ENCODE measurements at regions not wholly inside any gene's neighbourhood (a gene's known extent, or its start where the extent isn't known, plus 50 kb on each side); places are given as distances from the start of the nearest gene placed in this dataset.

DNA sequence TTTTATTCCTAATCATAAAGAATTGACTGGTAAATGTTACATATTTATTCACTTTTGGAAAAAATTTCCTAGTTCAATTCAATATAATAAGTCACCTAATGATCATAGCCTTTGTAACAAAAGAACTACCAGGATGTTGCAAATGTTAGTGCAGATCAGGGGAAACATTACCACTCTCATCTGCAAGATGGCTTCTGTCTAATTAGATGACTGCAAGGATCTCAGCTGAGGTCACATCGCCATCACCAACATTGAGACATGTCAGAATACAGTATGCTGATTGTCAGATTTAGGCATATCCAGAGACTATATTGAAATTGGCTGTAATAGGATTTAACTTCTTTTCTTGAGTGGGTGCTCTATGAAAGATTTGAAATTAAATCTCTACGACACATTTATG, 431.4 kb upstream of the AGTR1 start:
- no peak for DNase-seq (ENCODE audit: low read depth, low spot score)
- Histone ChIP-seq H3K9me3 (ENCODE audit: control insufficient read depth, insufficient read depth, low read depth, low read length) (no peaks in the 10 kb centered on the region; the same call in 1 of the 2 replicates), H3K27ac (ENCODE audit: low read length) (no peak overlapping the region), H3K4me1 (ENCODE audit: control insufficient read depth, insufficient read depth, low read length) (no peaks in the 10 kb centered on the region), H3K4me3 (ENCODE audit: low read depth in 2 of 2, low read length in 2 of 2) (no peak overlapping the region), H3K27me3 (ENCODE audit: control insufficient read depth, insufficient read depth, low read length) (no peaks in the 10 kb centered on the region), H3K36me3 (ENCODE audit: control insufficient read depth, insufficient read depth, low read length) (no peaks in the 10 kb centered on the region)
- CTCF ChIA-PET, result no interaction called here
- TF ChIP-seq SIN3A (IDR thresholded peaks at IDR 0.05; ENCODE audit: borderline replicate concordance, insufficient read depth, low read depth, low read length) (no peak), TCF7L2 (IDR thresholded peaks at IDR 0.05; ENCODE audit: low read depth, low read length) (no peak), POLR2AphosphoS5 (IDR thresholded peaks at IDR 0.05; ENCODE audit: low read depth, low read length) (no peak)
- TF ChIP-seq, protein P1, sequence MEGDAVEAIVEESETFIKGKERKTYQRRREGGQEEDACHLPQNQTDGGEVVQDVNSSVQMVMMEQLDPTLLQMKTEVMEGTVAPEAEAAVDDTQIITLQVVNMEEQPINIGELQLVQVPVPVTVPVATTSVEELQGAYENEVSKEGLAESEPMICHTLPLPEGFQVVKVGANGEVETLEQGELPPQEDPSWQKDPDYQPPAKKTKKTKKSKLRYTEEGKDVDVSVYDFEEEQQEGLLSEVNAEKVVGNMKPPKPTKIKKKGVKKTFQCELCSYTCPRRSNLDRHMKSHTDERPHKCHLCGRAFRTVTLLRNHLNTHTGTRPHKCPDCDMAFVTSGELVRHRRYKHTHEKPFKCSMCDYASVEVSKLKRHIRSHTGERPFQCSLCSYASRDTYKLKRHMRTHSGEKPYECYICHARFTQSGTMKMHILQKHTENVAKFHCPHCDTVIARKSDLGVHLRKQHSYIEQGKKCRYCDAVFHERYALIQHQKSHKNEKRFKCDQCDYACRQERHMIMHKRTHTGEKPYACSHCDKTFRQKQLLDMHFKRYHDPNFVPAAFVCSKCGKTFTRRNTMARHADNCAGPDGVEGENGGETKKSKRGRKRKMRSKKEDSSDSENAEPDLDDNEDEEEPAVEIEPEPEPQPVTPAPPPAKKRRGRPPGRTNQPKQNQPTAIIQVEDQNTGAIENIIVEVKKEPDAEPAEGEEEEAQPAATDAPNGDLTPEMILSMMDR (IDR thresholded peaks at IDR 0.05), result no peak
- TF ChIP-seq, protein P2, sequence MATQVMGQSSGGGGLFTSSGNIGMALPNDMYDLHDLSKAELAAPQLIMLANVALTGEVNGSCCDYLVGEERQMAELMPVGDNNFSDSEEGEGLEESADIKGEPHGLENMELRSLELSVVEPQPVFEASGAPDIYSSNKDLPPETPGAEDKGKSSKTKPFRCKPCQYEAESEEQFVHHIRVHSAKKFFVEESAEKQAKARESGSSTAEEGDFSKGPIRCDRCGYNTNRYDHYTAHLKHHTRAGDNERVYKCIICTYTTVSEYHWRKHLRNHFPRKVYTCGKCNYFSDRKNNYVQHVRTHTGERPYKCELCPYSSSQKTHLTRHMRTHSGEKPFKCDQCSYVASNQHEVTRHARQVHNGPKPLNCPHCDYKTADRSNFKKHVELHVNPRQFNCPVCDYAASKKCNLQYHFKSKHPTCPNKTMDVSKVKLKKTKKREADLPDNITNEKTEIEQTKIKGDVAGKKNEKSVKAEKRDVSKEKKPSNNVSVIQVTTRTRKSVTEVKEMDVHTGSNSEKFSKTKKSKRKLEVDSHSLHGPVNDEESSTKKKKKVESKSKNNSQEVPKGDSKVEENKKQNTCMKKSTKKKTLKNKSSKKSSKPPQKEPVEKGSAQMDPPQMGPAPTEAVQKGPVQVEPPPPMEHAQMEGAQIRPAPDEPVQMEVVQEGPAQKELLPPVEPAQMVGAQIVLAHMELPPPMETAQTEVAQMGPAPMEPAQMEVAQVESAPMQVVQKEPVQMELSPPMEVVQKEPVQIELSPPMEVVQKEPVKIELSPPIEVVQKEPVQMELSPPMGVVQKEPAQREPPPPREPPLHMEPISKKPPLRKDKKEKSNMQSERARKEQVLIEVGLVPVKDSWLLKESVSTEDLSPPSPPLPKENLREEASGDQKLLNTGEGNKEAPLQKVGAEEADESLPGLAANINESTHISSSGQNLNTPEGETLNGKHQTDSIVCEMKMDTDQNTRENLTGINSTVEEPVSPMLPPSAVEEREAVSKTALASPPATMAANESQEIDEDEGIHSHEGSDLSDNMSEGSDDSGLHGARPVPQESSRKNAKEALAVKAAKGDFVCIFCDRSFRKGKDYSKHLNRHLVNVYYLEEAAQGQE (IDR thresholded peaks at IDR 0.05; ENCODE audit: insufficient read depth in 1 of 2, low read depth in 2 of 2, low read length in 1 of 2), result no peak
- POLR2A ChIA-PET, result no interaction called here
- no peak for ATAC-seq
- intact Hi-C loops (cut with micrococcal nuclease; ENCODE audit: unreplicated experiment), result no loop called here
- BruUV-seq (replicated peaks), result no TSS peak
- in situ Hi-C loops (cut with HindIII; ENCODE audit: low pct_unique_long_range_greater_than_20kb, low sequenced_read_pairs), result no loop called here

DNA sequence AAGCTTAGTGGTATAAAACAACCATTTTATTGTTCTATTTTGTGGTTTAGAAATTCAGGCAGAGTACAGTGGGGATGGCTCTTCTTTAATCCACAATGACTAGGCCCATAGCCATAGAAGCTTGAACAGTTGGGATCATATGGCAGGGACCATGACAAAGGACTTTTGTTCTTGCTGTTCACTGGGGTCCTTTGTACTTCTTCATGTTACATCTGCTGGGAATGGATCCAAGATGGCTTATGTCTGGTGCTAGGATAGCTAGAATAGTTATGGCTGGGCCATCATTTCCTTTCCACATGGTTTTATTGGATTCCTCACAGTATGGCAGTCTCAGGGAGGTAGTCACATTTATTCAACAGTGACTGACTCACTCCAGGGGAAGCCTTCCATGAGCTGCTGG, 427.9 kb upstream of the AGTR1 start:
- no peak for ATAC-seq
- Histone ChIP-seq H3K4me1 (ENCODE audit: control insufficient read depth, insufficient read depth, low read length) (no peaks in the 10 kb centered on the region), H3K9me3 (ENCODE audit: control insufficient read depth, insufficient read depth, low read depth, low read length) (no peaks in the 10 kb centered on the region; the same call in 1 of the 2 replicates), H3K27me3 (ENCODE audit: control insufficient read depth, insufficient read depth, low read length) (no peaks in the 10 kb centered on the region), H3K36me3 (ENCODE audit: control insufficient read depth, insufficient read depth, low read length) (no peaks in the 10 kb centered on the region), H3K4me3 (ENCODE audit: low read depth in 2 of 2, low read length in 2 of 2) (no peak overlapping the region), H3K27ac (ENCODE audit: low read length) (no peak overlapping the region)
- no TSS peak for BruUV-seq (replicated peaks)
- intact Hi-C loops (cut with micrococcal nuclease; ENCODE audit: unreplicated experiment), result no loop called here
- POLR2A ChIA-PET, result no interaction called here
- in situ Hi-C loops (cut with HindIII; ENCODE audit: low pct_unique_long_range_greater_than_20kb, low sequenced_read_pairs), result no loop called here
- CTCF ChIA-PET, result interaction anchor here (0.7 kb wide), 1 partner anchor 967 kb away, joined by 5 read pairs; no protein-coding TSS in a partner anchor
- TF ChIP-seq SIN3A (IDR thresholded peaks at IDR 0.05; ENCODE audit: borderline replicate concordance, insufficient read depth, low read depth, low read length) (no peak), TCF7L2 (IDR thresholded peaks at IDR 0.05; ENCODE audit: low read depth, low read length) (no peak), POLR2AphosphoS5 (IDR thresholded peaks at IDR 0.05; ENCODE audit: low read depth, low read length) (no peak)
- TF ChIP-seq, protein P2 (IDR thresholded peaks at IDR 0.05; ENCODE audit: insufficient read depth in 1 of 2, low read depth in 2 of 2, low read length in 1 of 2), result no peak
- TF ChIP-seq, protein P1 (IDR thresholded peaks at IDR 0.05), result no peak
- DNase-seq (ENCODE audit: low read depth, low spot score), result no peak

All from Panc1 (cell line).